GM12891 (cell line): ENCODE measurements at regions not wholly inside any gene's neighbourhood (a gene's known extent, or its start where the extent isn't known, plus 50 kb on each side); places are given as distances from the start of the nearest gene placed in this dataset.

Source experiments
- POLR2A ChIP-seq: IDR thresholded peaks from 2 replicates; pipeline ENCODE4 v1.6.1; 2011; ENCODE audit warnings: low read depth, low read length, control low read depth
- POLR2AphosphoS5 ChIP-seq: IDR thresholded peaks from 2 replicates; pipeline ENCODE4 v1.6.1; 2011; ENCODE audit warnings: low read depth, low read length, control low read depth

DNA sequence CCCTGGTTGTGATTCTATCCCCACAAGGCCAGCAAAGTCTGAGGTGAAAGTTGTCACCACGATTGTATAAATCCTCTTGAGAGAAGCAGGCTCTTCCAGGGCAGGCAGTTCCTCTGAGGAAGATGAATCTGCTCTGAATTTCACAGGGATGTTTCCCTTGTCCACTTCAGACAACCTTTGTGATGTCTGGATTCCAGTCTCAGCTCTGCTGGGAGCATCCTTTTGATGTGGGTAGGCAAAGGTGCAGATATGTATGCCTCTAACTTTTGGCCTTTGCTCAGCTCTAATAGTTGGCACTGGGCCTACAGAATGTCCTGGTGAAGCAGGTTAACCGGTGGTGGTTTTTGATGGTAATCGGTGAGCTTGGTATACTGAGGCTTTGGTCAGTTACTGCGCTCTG, 50.6 kb upstream of the WDR1 start:
- TF ChIP-seq POLR2AphosphoS5, result no peak
- no peak for TF ChIP-seq POLR2A
